Karpas-422 (cell line): ENCODE measurements at regions not wholly inside any gene's neighbourhood (a gene's known extent, or its start where the extent isn't known, plus 50 kb on each side); places are given as distances from the start of the nearest gene placed in this dataset.

Experiments used
- DNase-seq: peaks from one replicate; pipeline ENCODE4 v3.0.0-alpha.2; 2015
- H2AFZ ChIP-seq: fragments of 200-600 bp; sonication (generic); 2 replicates; pipeline ENCODE4 v1.6.1; 2014; ENCODE audit warnings: antibody characterized with exemption, low read length, mixed read lengths
- H3K27ac ChIP-seq: fragments of 200-600 bp; sonication (generic); 2 replicates; pipeline ENCODE4 v1.5.1; 2014; ENCODE audit warnings: mild to moderate bottlenecking, low read length, moderate library complexity
- H3K27me3 ChIP-seq: fragments of 200-600 bp; sonication (generic); 2 replicates; pipeline ENCODE4 v1.6.1; 2014; ENCODE audit warnings: low read length, mixed read lengths
- H3K36me3 ChIP-seq: fragments of 200-600 bp; sonication (generic); 2 replicates; pipeline ENCODE4 v1.6.1; 2014; ENCODE audit warnings: low read length, mixed read lengths; ENCODE audit not compliant: insufficient read depth
- H3K4me1 ChIP-seq: fragments of 200-600 bp; sonication (generic); 2 replicates; pipeline ENCODE4 v1.6.1; 2014; ENCODE audit warnings: mild to moderate bottlenecking, low read length, mixed read lengths
- H3K4me2 ChIP-seq: fragments of 200-600 bp; sonication (generic); 2 replicates; pipeline ENCODE4 v1.6.1; 2014; ENCODE audit warnings: low read length, low read depth, mild to moderate bottlenecking; ENCODE audit not compliant: poor library complexity, severe bottlenecking
- H3K4me3 ChIP-seq: fragments of 200-600 bp; sonication (generic); 2 replicates; pipeline ENCODE4 v1.5.1; 2014; ENCODE audit warnings: mild to moderate bottlenecking, antibody characterized with exemption, low read length, mixed read lengths
- H3K79me2 ChIP-seq: fragments of 200-600 bp; sonication (generic); 2 replicates; pipeline ENCODE4 v1.6.1; 2014; ENCODE audit warnings: mild to moderate bottlenecking, low read length, mixed read lengths
- H3K9ac ChIP-seq: fragments of 200-600 bp; sonication (generic); 2 replicates; pipeline ENCODE4 v1.6.0; 2014; ENCODE audit warnings: low read length
- H3K9me2 ChIP-seq: fragments of 200-600 bp; sonication (generic), shearing (Covaris generic); replicated peaks from 2 replicates; pipeline ENCODE4 v1.6.0; 2014; ENCODE audit warnings: mild to moderate bottlenecking, low read length, moderate library complexity; ENCODE audit not compliant: insufficient read depth
- H3K9me3 ChIP-seq: fragments of 300-700, 200-600 bp; sonication (generic); 2 replicates; pipeline ENCODE4 v1.6.1; 2014; ENCODE audit warnings: low read length, mixed read lengths
- H4K20me1 ChIP-seq: fragments of 200-600 bp; sonication (generic); 2 replicates; pipeline ENCODE4 v1.6.1; 2014; ENCODE audit warnings: mild to moderate bottlenecking, antibody characterized with exemption, low read length, low read depth; ENCODE audit not compliant: insufficient read depth

DNA sequence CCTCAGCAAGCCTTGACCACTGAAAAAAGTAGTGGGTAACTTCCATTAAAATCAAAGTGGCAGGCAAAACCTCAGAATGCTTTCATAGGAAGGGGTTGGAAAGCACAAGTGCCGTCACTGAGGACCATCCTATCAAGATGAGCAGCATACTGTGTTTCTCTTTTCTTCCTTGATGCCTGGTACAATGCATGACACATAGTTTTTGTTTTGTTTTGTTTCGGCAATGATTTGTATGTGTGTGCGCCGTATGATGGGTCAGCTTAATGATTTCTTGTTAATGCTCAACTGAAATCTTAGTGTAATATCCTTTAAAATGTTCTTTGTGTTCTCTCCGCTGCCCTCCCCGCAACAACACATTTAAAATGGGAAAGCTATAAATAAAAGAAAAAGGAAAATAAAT, 476.4 kb upstream of the KCNMB2 start:
- Histone ChIP-seq H2AFZ (no peak overlapping the region), H3K27ac (no peak overlapping the region), H4K20me1 (no peaks in the 10 kb centered on the region), H3K4me1 (no peaks in the 10 kb centered on the region), H3K4me3 (no peak overlapping the region), H3K9me3 (peaks cover 6% of the 10 kb centered on the region; the same call in 1 of the 2 replicates), H3K36me3 (no peaks in the 10 kb centered on the region), H3K79me2 (no peaks in the 10 kb centered on the region), H3K4me2 (no peak overlapping the region), H3K9me2 (no peaks in the 10 kb centered on the region), H3K9ac (no peak overlapping the region), H3K27me3 (no peaks in the 10 kb centered on the region)
- DNase-seq = no peak

DNA sequence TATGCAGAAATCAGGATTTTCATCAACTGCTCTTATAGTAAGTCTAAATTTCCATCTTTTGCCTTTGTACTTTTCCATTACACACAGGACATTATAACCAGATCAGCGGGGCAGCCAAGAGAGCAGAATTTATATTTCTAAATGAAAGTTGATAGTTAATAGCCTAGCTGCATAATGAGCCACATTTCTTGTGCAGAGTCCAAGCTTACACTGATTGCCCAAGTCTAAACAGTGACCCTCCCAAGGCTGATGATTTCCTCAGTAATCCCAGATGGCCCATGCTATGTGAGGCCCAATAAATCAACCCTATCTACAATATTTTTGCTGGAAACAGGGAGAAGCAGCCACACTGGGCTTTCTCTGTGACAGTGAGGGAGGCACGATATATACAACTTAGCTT, 475.8 kb upstream of the KCNMB2 start:
- DNase-seq = no peak
- Histone ChIP-seq H3K4me3 (no peak overlapping the region), H4K20me1 (no peaks in the 10 kb centered on the region), H3K4me2 (no peak overlapping the region), H3K9ac (no peak overlapping the region), H3K27me3 (no peaks in the 10 kb centered on the region), H3K36me3 (no peaks in the 10 kb centered on the region), H3K79me2 (no peaks in the 10 kb centered on the region), H2AFZ (no peak overlapping the region), H3K4me1 (no peaks in the 10 kb centered on the region), H3K9me2 (no peaks in the 10 kb centered on the region), H3K27ac (no peak overlapping the region), H3K9me3 (peaks cover 6% of the 10 kb centered on the region; the same call in 1 of the 2 replicates)

DNA sequence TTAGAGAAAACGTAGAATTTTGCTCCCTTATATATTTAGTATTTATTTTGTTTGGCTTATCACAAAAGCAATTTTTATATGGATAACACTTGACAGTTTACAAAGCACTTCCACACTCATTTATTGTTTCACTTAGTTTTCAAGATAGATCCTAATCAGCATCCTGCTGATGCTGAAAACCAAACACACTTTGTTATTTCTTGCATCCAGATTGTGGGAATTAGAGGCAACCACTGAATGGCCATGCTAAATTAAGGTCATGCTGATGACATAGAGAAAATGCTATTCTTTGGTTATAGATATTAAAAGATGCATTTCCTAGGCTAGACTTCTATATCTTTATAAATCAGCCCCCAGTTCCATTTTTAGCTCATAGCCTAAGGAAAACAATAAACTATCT, 474.1 kb upstream of the KCNMB2 start:
- Histone ChIP-seq H3K9me3 (peaks cover 6% of the 10 kb centered on the region; the same call in 1 of the 2 replicates), H3K27ac (no peak overlapping the region), H3K27me3 (no peaks in the 10 kb centered on the region), H3K36me3 (no peaks in the 10 kb centered on the region), H3K79me2 (no peaks in the 10 kb centered on the region), H3K9me2 (no peaks in the 10 kb centered on the region), H2AFZ (no peak overlapping the region), H3K4me2 (no peak overlapping the region), H3K4me1 (no peaks in the 10 kb centered on the region), H3K9ac (no peak overlapping the region), H4K20me1 (no peaks in the 10 kb centered on the region), H3K4me3 (no peak overlapping the region)
- no peak for DNase-seq

DNA sequence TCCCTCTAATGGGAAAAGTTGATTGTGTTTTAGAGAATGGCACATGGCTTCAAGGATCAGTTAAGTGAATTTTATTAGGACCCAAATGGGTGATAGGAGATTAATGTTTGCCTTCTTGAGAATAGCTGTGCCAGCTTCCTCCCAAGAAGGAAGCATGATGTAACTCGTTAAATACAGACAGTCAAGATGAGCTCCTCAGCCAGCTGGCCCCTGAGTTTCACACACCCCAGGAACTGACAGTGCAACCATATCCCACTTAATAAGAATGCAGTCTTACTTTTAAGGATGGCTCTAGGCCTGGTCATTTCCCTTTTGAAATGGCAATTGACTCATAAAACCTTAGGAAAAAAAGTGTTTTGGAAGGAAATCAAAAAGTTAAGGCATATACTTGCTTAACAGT, 472.8 kb upstream of the KCNMB2 start:
- H3K9ac ChIP-seq = no peak overlapping the region
- no peaks in the 10 kb centered on the region for H3K27me3 ChIP-seq
- DNase-seq = no peak
- H3K9me2 ChIP-seq = no peaks in the 10 kb centered on the region
- no peaks in the 10 kb centered on the region for H3K36me3 ChIP-seq
- no peaks in the 10 kb centered on the region for H3K79me2 ChIP-seq
- no peak overlapping the region for H3K4me3 ChIP-seq
- no peak overlapping the region for H3K4me2 ChIP-seq
- H3K9me3 ChIP-seq = peaks cover 5% of the 10 kb centered on the region; the same call in 1 of the 2 replicates
- no peaks in the 10 kb centered on the region for H4K20me1 ChIP-seq
- H3K27ac ChIP-seq = no peak overlapping the region
- H2AFZ ChIP-seq = no peak overlapping the region
- no peaks in the 10 kb centered on the region for H3K4me1 ChIP-seq

DNA sequence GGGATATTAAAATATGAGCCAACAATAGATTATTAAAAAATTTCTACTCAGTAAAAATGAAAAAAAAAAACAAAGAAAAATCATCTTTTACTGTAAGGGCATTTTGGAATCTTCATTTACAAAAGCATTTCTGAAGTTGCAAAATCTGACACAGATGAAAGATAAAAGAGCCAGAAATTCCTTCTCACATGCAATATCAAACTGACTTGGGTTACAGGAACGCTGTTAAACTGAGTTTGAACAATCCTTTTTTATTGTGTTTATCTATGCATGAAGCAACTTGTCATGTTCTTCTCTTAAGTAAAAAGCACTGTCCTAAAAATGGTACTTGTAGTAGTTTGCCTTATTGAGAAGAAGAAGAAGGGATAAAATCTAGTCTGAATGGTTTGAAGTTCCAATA, 468.5 kb upstream of the KCNMB2 start:
- Histone ChIP-seq H3K4me3 (no peak overlapping the region), H3K9me3 (no peaks in the 10 kb centered on the region; the same call in 1 of the 2 replicates), H4K20me1 (no peaks in the 10 kb centered on the region), H3K36me3 (no peaks in the 10 kb centered on the region), H3K4me1 (no peaks in the 10 kb centered on the region), H3K27ac (no peak overlapping the region), H3K9ac (no peak overlapping the region), H3K9me2 (no peaks in the 10 kb centered on the region), H2AFZ (no peak overlapping the region), H3K27me3 (no peaks in the 10 kb centered on the region), H3K4me2 (no peak overlapping the region), H3K79me2 (no peaks in the 10 kb centered on the region)
- DNase-seq = no peak

DNA sequence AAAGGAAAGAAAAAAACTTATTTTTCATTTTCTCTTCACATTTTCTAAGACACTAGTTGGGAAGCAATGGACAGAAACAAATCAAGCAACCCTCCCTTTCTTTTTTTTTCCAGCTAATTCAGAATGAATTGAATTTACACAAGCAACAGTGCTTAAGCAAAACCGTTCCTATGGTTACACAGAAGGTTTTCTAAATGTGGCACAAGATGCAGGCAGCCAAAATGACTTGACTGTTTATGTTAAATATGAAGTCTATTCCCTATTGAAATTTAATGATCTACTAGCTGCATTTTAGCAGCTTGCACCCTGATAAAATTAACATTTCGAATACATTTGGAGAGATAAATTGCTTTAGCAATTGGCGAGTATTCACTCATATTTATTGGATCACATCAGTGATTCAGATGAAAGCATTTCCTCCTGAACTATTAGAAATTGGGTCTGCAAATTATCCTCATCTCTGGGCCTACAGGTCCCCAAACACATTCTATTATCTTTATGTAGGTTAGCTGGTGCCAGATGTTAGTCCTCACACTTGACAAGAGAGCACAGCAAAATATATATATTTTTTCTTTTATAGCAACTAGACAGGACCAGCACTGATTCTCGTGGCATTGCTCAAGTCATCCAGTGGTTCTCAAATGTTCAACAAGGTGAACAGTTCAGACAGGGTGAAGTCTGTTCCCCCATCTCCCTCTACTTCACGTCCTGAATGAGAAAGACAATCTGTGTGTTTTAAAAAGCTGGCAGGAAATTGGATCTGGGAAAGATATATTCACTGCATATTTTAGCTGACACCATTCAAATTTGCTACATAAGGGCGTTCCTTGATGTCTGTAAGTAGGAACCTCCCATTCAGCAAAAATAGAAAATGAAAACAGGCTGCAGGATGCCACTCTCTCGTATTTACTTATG, 463.6 kb upstream of the KCNMB2 start:
- no peaks in the 10 kb centered on the region; the same call in 1 of the 2 replicates for H3K9me3 ChIP-seq
- DNase-seq = no peak
- H3K27ac ChIP-seq = no peak overlapping the region

DNA sequence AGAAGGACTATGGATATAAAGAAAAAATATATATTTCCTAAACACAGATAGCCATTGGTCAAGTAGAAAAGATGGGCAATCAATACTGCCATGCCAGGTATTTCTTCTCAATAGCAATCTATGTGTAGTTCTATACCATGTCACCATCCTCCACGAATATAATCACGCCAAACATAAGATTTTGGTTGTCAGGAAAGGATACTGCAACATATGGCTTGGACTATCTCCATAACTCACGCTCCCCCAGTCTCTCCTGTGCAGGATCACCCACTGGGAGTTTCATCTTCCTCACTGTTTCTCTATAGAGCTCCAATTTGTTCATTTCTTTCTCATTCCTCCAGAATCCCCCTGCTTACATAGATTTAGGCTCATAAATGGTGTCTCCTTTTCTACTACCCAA, 462.9 kb upstream of the KCNMB2 start:
- H3K9me2 ChIP-seq = no peaks in the 10 kb centered on the region
- no peaks in the 10 kb centered on the region for H3K4me1 ChIP-seq
- H3K4me2 ChIP-seq = no peak overlapping the region
- no peak overlapping the region for H2AFZ ChIP-seq
- no peak overlapping the region for H3K27ac ChIP-seq
- H3K79me2 ChIP-seq = no peaks in the 10 kb centered on the region
- H3K9ac ChIP-seq = no peak overlapping the region
- no peaks in the 10 kb centered on the region for H4K20me1 ChIP-seq
- H3K9me3 ChIP-seq = no peaks in the 10 kb centered on the region; the same call in 1 of the 2 replicates
- H3K36me3 ChIP-seq = no peaks in the 10 kb centered on the region
- no peaks in the 10 kb centered on the region for H3K27me3 ChIP-seq
- no peak for DNase-seq
- no peak overlapping the region for H3K4me3 ChIP-seq

More for the DNA sequence above, 463.6 kb upstream of the KCNMB2 start:
- Histone ChIP-seq H3K9ac (no peak overlapping the region), H4K20me1 (no peaks in the 10 kb centered on the region), H3K27me3 (no peaks in the 10 kb centered on the region), H2AFZ (no peak overlapping the region), H3K79me2 (no peaks in the 10 kb centered on the region), H3K36me3 (no peaks in the 10 kb centered on the region), H3K4me2 (no peak overlapping the region), H3K9me2 (no peaks in the 10 kb centered on the region), H3K4me3 (no peak overlapping the region), H3K4me1 (no peaks in the 10 kb centered on the region)

DNA sequence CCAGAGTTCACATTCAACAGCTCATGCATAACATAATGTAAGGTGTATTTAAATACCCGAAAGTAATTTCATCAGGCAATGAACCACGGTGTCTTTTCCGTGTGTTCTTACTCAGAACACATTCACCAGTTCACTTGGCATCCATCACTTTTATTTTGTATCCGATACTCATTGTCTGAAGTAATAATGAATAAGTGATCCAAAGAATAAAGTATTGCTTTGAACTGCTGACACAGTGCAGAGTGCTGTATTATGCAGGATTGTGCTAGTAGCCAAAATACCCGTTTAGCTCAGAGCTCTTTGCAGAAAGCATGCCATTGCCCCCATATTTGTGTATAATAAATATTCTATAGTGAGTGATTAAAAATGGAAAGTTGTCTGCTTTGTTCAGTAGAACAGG, 460.9 kb upstream of the KCNMB2 start:
- H3K9ac ChIP-seq = no peak overlapping the region
- H3K4me3 ChIP-seq = no peak overlapping the region
- no peak for DNase-seq
- H2AFZ ChIP-seq = no peak overlapping the region
- H3K36me3 ChIP-seq = no peaks in the 10 kb centered on the region
- no peaks in the 10 kb centered on the region for H3K27me3 ChIP-seq
- H3K4me2 ChIP-seq = no peak overlapping the region
- no peaks in the 10 kb centered on the region for H3K79me2 ChIP-seq
- no peaks in the 10 kb centered on the region for H3K9me2 ChIP-seq
- no peaks in the 10 kb centered on the region for H3K4me1 ChIP-seq
- no peaks in the 10 kb centered on the region for H4K20me1 ChIP-seq
- H3K27ac ChIP-seq = no peak overlapping the region
- no peaks in the 10 kb centered on the region; the same call in 1 of the 2 replicates for H3K9me3 ChIP-seq
